ENCODE measurements at regions not wholly inside any gene's neighbourhood (a gene's known extent, or its start where the extent isn't known, plus 50 kb on each side); places are given as distances from the start of the nearest gene placed in this dataset.

GRCh38 chr16:79848719-79849118 lies 248.2 kb upstream of the MAF start:
- TF ChIP-seq CTCF (IDR thresholded peaks at IDR 0.05) = no peak
- TF ChIP-seq POLR2A (IDR thresholded peaks at IDR 0.05) = no peak

Data from right lobe of liver (tissue), 4 donors.